COLO829 (cell line): ENCODE measurements at regions not wholly inside any gene's neighbourhood (a gene's known extent, or its start where the extent isn't known, plus 50 kb on each side); places are given as distances from the start of the nearest gene placed in this dataset.
"Not testable (repeated sequence)": the region's sequence is repeated elsewhere in the genome, so short reads cannot be mapped to it uniquely, and the experiment has no call there.

ENCODE experiments used
- DNase-seq: peaks from one replicate; pipeline ENCODE4 v3.0.0; 2012; ENCODE audit warnings: low spot score

GRCh38 chr1:185681034-185681633 lies 53.1 kb upstream of the HMCN1 start:
- DNase-seq, result peak; percentile 38

GRCh38 chr1:185680453-185680852 lies 53.7 kb upstream of the HMCN1 start:
- no peak for DNase-seq

- no peak for DNase-seq
Observed at GRCh38 chr1:185679220-185679619, 55.0 kb upstream of the HMCN1 start.

GRCh38 chr1:185676969-185677368 lies 57.2 kb upstream of the HMCN1 start:
- no peak for DNase-seq

GRCh38 chr1:185674201-185674600 lies 60.0 kb upstream of the HMCN1 start:
- no peak for DNase-seq

- no peak for DNase-seq
Observed at GRCh38 chr1:185672719-185673360, 61.4 kb upstream of the HMCN1 start.

GRCh38 chr1:185670187-185670627 lies 64.0 kb upstream of the HMCN1 start:
- no peak for DNase-seq

- DNase-seq, result no peak
Observed at GRCh38 chr1:185668013-185668412, 66.2 kb upstream of the HMCN1 start.

GRCh38 chr1:185666582-185666981 lies 67.6 kb upstream of the HMCN1 start:
- DNase-seq, result no peak

GRCh38 chr1:185663771-185664296 lies 70.4 kb upstream of the HMCN1 start:
- no peak for DNase-seq

GRCh38 chr1:185663332-185663731 lies 70.9 kb upstream of the HMCN1 start:
- DNase-seq, result no peak

GRCh38 chr1:185661971-185662370 lies 72.2 kb upstream of the HMCN1 start:
- no peak for DNase-seq

GRCh38 chr1:185656663-185657062 lies 77.5 kb upstream of the HMCN1 start:
- no peak for DNase-seq

- no peak for DNase-seq
Observed at GRCh38 chr1:185654952-185655314, 79.3 kb upstream of the HMCN1 start.

GRCh38 chr1:185654199-185654951 lies 79.8 kb upstream of the HMCN1 start:
- no peak for DNase-seq

GRCh38 chr1:185653615-185654014 lies 80.6 kb upstream of the HMCN1 start:
- no peak for DNase-seq

- no peak for DNase-seq
Observed at GRCh38 chr1:185652348-185652747, 81.8 kb upstream of the HMCN1 start.

GRCh38 chr1:185650602-185651230 lies 83.5 kb upstream of the HMCN1 start:
- no peak for DNase-seq

GRCh38 chr1:185648858-185649589 lies 85.2 kb upstream of the HMCN1 start:
- DNase-seq, result no peak

GRCh38 chr1:185647597-185648267 lies 86.5 kb upstream of the HMCN1 start:
- DNase-seq, result not testable (repeated sequence)

- DNase-seq, result peak; percentile 91
Observed at GRCh38 chr1:185646202-185646683, 87.9 kb upstream of the HMCN1 start.
